HG03095 (cell line): ENCODE measurements at regions not wholly inside any gene's neighbourhood (a gene's known extent, or its start where the extent isn't known, plus 50 kb on each side); places are given as distances from the start of the nearest gene placed in this dataset.

Experiments
- ATAC-seq: cut with Tn5 transposase; IDR thresholded peaks from one replicate; pipeline ENCODE4 v1.9.1; 2021; ENCODE audit warnings: moderate library complexity; ENCODE audit not compliant: unreplicated experiment

DNA sequence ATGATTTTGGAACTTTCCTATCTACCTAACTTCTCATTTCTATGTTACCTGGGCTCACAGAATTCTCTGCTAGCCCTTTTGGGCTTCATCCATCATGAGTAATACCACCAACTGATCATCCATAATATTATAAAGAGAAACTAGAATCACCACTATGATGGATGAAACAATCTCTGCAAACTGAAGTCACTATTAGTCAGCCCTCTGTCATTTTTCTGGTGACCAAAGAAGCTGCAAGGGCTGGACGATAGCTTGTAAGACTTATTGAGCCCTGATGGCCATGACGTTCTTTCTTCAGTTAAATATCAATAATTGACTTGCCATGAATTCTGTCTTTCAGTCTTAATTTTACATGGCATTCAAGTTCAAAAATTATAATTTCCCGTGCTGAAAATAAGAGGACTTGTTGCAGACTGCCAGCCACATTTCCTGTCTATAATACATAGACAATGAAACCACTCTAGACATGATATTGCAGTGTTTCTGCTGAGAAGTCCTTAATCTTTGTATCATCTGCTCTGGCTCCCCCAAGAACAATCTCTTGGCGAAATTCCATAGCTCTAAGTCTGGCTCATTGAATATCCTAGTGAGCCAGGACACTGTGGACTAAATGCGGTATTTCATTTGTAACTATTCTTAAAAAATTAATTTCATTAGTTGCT is 655.0 kb upstream of the CAMK1G start:
- ATAC-seq = no peak

DNA sequence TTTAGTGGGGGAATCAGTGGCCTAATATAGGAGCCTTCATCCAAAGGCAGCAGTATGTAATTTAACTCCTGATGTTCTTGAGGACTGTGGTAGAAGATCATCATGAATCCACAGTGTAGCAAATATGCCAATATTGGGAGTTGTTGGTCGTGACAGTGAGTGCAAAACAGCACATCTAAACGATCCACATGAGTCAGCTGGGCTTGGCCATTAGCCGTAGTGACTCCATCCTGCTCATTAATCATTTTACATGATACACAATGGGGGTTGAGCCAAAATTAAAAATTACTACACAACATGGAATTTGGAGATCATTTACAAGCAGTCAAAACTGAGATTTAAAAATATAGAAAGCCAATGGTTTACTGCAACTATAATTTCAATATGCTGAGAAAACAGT is 653.9 kb upstream of the CAMK1G start:
- no peak for ATAC-seq

DNA sequence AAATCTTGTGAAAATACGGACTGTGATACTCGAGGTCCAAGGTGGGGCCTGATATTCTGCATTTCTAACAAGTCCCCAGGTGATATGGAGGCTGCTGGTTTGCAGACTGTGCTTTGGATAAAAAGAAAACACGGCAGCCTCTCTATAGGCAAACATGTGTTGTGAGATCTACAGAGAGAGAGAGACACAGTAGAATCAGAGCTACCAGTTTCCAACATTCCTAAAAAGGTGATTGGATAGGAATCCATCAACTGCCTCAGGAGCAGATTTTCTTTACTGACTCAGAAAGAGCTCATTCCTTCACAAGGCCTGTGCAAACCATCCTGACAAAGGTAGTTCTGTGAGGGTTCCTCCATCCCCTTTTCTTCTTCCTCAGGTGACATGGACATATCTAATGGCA is 651.6 kb upstream of the CAMK1G start:
- ATAC-seq = no peak

DNA sequence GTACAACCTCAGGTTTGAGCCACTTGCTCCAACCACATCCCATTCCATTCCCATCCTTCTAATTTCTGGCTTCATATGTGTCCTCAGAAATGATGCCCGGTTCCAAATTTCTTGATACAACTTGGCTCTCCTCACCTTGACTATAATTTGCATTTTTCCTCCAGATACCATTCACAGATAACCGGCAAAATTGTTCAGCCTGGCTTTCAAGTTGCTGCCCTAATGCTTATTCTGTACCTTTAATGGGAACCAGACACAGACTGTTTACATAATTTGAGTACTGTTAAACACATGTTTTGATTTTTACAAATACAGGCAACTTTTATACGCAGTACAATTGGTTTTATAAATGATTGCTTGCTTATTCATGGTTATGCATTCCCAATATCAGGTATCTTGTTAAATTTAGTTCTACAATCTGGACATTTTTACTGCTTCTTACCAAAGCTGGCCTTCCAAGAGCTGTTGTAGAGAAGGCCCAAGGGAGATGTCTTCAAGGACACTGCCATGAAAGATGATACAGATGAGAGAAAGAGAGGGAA is 649.5 kb upstream of the CAMK1G start:
- no peak for ATAC-seq

DNA sequence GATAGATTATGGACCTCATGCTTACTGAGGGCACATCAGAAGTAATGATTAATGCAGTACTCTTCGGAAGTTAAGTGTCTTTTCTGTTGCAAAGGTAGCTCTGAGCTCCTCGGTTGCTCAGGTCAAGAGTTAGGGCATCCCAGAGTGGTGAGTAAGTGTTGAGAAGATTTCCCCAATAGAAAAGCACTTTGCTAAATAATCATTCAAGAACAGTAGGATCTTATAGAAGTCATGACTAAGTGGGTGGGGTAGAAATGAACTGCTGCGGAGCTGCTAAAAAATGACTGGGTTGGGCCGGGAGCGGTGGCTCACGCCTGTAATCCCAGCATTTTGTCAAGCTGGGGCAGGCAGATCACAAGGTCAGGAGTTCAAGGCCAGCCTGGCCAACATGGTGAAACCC is 648.6 kb upstream of the CAMK1G start:
- no peak for ATAC-seq

DNA sequence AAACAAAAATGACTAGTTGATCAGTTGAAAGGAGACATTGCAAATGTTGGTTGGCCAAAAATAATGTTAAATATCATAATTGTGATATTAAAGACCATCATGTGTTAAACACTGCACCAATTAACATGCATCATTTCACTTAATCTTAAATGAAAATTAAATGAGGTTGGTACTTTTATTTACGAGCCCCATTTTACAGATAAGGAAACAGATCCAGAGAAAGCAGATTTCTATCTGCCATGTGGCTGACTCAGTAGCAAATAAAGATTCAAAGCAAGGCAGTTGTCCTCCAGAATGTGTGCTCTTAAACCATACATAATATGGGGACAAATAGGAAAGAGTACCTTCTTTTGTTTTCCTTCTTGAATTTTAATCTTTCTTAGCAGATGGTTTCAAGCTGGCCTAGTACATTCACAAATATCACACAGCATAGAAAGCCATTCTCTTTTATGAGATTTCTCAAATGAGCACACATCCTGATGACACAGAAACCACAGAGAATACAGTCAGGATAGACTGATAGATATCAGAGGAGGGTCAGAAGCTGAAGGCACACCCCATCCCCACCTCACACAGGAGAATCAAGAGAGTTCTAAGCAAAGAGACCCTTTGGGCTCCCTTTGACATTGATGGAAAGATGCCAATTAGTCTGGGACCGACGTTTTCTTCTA is 647.9 kb upstream of the CAMK1G start:
- ATAC-seq = no peak

DNA sequence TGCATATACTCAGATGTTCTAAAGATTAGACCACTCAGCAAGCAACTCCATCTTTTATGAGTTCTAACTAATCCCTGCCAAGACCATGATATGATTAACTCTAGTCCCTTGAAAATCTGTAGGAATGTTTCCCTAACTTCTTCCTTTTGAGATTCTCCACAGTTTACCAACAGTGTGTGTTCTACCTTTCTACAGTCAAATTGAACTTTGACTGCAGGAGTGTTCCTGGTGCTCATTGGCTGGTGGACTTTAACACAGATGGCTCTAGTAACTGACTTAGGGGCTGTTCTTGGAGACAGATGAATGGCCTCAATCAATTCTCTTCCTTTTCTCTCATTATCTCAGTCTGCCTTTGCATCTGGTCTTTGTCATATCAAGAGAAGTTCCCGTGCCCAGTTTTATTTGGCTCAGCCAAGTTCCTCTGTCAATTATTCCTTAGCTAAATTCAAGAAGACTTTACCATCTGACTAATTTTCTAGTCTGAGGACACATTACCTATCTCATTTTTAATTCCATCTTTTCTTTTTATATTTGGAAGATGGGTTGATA is 643.9 kb upstream of the CAMK1G start:
- no peak for ATAC-seq

DNA sequence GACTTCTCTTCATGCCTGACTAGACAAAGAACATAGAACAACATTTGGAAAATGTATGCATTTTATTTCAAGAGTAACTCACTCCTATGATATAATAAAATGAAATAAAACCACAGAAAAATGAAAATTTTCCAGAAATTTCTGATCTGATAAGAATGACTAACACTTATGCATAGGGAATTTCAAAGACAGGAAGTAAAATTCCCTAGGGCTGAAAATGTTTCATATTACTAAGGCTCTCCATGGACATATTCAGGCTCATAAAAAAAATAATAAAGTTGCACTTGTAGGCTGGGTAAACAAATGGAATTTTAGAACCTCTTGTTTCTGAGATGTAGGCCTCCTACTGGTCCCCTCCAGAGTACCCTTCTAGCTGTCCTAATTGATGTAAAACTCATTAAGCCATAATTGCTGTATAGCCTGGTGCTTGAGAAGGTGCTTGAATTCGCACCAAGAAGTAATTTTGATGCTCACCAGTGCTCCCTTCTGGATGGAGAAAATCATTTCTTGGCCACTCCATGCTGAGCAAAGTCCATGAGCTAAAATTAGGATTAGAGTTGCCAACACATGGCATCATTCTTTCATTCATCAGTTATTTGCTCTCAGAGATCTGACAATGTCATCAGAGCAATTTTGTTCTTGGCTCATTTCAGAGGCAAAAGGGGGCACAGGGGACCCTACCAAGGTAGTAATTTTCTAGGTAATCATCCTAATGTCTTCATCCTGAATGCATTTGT is 641.0 kb upstream of the CAMK1G start:
- no peak for ATAC-seq

DNA sequence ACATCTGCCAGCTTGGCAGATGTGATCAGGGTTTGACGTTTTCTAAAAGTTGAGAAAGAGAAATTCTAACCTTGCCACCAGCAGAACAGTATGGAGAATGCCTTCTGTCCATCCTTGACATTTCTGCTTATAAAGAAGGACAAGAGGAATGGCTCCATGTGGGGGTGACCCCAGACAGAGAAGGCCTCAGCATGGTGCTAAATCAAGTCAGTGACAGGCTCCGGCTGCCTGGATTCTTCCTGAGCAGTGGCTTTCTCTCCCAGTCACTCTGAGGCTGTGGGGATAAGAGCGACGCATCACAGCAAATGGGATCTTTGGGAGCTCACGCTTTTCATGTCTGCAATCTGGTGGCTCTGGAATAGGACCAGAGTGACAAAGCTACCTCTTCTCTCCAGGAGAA is 640.2 kb upstream of the CAMK1G start:
- no peak for ATAC-seq

DNA sequence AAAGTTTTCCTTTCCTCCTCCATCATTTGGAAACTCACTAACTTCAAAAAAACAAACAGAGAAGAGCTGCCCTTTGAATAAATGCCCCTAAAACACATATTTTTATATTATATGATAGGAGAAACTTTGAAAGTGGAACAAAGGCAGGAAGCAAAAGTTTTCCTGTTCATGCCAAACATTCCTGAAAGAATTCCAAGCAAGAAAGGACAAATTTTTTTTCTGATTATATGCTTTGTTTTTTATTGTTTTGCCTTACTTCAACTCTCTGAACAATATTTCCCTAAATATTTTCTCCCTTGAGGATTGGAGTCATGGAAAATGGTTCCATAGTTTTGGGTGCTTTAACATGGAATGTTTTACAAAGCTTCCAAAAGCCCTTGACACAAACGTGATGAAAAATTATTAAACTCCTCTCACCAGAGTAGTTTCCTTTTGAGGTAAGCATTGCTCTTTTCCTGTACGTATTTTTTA is 638.5 kb upstream of the CAMK1G start:
- ATAC-seq = no peak

DNA sequence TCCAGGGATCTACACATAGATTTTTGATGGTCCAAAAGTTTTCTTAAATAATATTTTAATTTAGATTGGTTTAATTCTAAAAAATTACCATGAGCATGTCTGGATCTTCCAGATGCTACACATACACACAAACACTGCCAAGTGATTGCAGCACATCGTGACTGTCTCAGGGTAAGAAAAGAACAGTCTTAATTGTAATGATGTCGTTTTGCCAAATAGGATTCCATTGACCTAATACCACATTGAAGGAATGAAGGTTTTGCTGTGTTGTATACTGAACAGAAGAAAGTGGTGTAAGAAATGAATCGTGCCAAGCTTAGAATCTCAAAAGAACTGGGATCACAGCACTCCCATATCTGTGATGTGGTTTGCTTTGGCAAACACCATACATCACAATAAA is 633.3 kb upstream of the CAMK1G start:
- ATAC-seq = no peak

DNA sequence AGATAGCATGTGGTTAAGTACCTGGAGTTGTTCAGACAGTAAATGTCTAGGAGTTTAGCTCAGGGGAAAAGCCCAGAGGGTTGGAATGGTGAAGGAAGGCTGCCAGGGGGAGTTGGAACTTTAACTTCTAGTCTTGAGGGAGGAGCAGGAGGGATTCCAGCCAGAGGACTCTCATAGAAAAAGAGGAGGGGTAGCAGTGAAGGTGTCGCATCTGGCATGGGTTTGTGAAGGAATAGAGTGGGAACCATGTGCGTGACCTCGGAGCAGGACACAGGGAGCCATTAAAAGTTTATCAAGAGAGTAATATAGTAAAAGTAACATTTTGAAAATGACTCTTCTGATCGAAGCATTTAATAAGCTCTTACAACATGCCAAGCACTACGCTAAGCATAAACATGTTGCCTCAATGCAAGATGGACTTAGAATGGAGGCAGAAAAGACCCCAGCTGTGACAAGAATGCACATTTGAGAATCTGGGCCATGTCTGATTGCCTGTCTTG is 632.4 kb upstream of the CAMK1G start:
- ATAC-seq = no peak

DNA sequence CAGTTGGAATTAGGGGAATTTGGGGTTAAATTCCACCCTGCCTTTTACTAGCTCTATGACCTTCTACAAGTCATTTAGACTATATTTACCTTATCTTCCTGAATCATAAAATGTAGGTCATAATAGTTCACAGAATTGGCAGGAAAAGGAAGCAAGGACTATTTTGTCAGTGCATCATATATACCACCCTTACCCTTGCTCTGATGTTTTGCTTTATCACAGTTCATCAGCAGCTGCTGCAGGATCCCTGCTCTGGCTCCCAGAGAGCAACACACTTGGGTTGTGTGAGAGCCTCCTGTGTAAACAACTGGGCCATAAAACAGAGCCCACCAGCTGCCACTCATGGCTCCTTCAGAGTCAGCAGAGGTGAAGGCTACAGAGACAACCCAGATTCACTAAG is 631.6 kb upstream of the CAMK1G start:
- ATAC-seq = no peak

DNA sequence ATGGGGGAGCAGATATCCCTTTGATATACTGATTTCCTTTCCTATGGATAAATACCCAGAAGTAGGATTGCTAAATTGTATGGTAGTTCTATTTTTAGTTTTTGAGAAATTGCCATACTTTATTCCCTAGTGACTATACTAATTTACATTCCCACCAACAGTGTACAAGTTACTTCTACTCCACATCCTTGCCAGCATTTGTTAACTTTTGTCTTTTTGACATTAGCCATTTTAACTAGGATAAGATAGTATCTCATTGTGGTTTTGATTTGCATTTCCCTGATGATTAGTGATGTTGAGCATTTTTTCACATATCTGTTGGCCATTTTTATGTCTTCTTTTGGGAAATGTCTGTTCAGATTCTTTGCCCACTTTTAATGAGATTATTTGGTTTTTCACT is 620.6 kb upstream of the CAMK1G start:
- no peak for ATAC-seq

DNA sequence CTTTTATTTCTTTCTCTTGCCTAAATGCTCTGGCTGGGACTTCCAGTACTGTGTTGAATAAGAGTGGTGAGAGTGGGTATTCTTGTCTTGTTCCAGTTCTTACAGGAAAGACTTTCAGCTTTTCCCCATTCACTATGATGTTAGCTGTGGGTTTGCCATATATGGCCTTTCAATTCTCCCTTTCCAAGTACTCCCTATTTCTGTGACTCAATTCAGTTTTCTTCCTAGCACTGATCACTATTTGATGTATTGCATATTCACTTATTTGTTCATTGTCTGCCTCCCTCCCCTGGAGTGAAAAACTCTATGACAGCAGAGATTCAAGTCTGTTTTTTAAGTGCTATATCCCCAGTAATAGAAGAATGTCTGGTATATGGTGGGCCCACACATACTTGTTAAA is 618.2 kb upstream of the CAMK1G start:
- ATAC-seq = no peak

DNA sequence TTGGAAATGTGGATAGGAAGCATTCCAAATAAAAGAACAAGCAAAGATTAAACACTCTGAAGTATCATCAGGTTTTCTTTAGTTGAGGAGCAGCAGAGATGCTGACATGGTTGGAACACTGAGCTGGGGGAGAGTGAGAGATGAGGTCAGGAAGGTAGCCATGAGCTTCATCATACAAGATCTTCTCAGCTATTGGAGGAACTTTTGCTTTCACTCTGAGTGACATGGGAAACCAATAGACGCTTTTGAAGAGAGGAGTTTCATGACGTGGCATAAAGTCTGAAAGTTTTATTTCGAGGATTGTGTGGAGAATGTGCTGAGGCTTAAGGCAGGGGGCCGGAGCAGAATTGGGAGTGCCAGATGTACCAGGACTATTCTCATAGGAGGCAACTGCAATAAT is 616.2 kb upstream of the CAMK1G start:
- no peak for ATAC-seq

DNA sequence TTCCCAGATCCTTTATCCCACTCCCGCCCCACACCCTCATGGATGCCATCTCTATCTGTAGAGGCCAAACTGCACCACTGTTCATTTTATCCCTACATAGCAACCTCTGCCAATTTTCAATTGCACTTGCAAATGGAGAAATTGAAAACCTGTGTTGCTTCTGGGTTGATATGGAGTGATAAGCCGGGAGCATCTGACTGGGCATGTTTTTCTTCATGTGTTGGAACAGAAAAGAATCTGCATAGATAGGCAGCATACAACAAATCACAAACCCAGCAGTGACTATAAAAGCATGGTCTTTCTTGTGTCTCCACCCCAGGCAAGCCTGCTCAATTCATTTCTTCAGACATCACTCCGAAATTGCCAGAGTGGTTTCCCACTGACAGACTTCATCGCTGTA is 608.8 kb upstream of the CAMK1G start:
- no peak for ATAC-seq

DNA sequence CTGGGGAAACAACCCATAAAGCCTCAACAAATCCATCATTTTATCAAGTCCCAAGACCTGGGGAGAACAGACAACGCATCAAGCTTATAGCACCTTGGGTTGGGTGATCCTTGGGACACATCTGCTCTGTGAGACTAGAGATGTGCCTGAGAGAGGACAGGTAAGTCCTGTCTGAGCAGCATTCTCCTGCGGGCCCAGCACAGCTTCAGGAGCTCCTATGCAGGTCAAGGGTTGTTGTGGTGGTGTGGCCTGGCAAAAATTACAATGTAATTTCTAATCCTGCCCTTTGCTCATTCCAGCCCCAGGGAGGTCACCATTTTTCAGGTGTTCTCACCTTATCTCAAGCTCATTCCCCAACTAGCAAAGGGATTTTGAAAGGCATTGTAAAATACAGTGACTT is 608.1 kb upstream of the CAMK1G start:
- ATAC-seq = no peak

DNA sequence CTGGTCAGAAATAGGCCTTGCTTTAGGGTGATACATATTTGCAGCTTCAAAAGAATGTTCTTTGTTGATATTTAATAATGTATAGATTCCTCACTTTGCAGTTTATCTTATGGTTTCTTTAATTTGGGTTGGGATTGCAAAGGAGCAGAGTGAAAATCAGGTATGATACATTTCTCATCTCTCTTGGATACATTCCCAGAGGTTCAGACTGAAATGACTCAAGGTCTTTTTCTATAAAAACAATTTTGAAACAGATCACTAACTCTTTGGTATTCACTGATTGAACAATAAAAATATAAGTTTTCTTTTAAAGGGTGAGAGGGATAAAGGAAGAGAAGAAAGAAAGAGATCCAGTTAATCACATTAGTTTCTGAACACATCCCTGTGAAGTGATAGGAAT is 606.5 kb upstream of the CAMK1G start:
- no peak for ATAC-seq

DNA sequence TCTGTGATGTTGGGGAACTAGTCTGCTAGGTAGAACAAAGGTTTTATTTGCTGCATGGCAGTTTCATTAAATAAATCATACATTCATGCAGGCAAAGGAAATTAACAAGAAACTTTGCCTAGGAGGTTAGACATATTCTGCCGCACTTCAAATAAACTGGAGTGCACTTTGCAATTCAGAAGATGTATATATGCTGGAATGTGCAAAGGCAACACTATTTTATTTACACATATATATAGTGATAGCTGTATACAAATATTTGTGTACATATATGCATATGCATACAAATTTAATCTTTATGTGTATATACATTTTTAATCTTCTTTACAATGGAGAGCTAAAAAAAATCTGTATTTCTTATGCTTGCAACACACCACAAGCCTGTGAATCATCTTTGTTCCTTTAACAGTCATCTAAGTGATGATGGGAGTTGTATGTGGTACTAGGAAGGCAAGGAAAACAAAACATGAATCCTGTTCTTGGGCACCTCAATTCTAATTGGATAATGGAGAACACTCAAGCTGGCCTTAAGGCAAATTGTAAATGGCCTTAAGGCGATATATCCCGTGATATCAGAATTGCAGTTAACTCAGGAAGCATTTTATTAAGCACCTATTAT is 605.8 kb upstream of the CAMK1G start:
- ATAC-seq = no peak

DNA sequence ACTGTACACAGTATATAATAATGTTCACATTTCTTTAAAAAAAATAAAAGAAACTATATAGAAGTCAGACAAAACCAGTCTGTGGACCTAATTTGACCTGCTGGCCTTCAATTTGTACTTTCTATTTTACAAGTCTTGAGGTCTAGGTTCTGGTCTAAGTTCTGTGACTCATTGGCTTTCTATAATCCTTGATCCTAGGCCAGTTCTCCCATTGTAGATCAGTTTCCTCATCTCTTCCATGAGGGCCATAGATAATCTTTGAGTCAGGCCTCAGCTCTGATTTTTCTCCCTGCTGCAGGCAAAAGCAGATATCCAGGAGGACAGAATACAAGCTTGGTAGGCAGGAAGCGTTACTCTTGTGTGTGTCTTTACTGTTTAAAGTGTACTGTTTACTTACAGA is 603.7 kb upstream of the CAMK1G start:
- no peak for ATAC-seq
